BJ (cell line): ENCODE measurements at regions not wholly inside any gene's neighbourhood (a gene's known extent, or its start where the extent isn't known, plus 50 kb on each side); places are given as distances from the start of the nearest gene placed in this dataset.

Source experiments
- CTCF ChIA-PET: fragments of 350-600 bp; formaldehyde crosslinking; extraction: SDS; loops from one replicate; lab custom pipeline; 2021; ENCODE audit warnings: antibody characterized with exemption, inconsistent platforms; lab: Yijun Ruan, JAX
- POLR2A ChIA-PET: fragments of 300-600 bp; sonication (Branson Sonifier 250); formaldehyde crosslinking; extraction: SDS; loops from one replicate; lab custom pipeline; 2021; ENCODE audit warnings: antibody characterized with exemption; lab: Charles Lee
- DNase-seq: peaks from one replicate; pipeline ENCODE4 v3.0.0-alpha.2; 2011; ENCODE audit warnings: low read depth
- H3K27me3 ChIP-seq: 2 replicates; pipeline ENCODE4 v1.6.0; 2011; ENCODE audit warnings: low read length; ENCODE audit not compliant: control insufficient read depth, insufficient read depth
- H3K36me3 ChIP-seq: 2 replicates; pipeline ENCODE4 v1.5.1; 2011; ENCODE audit warnings: low read length; ENCODE audit not compliant: control insufficient read depth, insufficient read depth
- H3K4me3 ChIP-seq: 2 replicates; pipeline ENCODE4 v1.5.1; 2011; ENCODE audit warnings: low read depth, mild to moderate bottlenecking, control low read depth, low read length
- TF ChIP-seq, protein P1 (sequence below): IDR thresholded peaks from 2 replicates; pipeline ENCODE4 v1.5.1; 2011; ENCODE audit warnings: low read depth, mild to moderate bottlenecking, control low read depth, inconsistent platforms, low read length, moderate library complexity; ENCODE audit not compliant: insufficient read depth

DNA sequence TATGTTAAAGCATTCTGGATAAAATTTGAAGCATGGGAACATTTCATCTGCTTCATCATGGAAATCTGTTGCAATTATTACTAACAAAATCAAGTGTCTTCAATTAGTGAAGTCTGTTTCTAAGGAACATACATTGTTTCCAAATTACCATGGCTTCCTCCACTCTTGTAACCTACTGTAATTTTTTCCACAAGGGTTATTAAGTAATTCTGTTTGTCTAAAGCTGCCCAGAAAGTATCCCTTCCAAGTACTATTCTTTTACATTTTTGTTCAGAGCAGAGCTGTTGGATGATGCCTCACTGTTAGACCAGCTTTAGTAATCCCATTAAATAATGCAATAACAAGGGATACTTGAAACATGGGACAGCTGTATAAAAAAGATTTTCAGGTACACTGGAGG, 483.5 kb upstream of the CD180 start:
- Histone ChIP-seq H3K4me3 (no peak overlapping the region), H3K27me3 (no peaks in the 10 kb centered on the region), H3K36me3 (no peaks in the 10 kb centered on the region)
- POLR2A ChIA-PET: no interaction called here
- CTCF ChIA-PET: interaction anchor here (0.5 to 1.0 kb wide), 2 partner anchors 9 to 14 kb away, joined by 3 read pairs; no protein-coding TSS in a partner anchor
- peak; percentile 31 for DNase-seq
- TF ChIP-seq, protein P1, sequence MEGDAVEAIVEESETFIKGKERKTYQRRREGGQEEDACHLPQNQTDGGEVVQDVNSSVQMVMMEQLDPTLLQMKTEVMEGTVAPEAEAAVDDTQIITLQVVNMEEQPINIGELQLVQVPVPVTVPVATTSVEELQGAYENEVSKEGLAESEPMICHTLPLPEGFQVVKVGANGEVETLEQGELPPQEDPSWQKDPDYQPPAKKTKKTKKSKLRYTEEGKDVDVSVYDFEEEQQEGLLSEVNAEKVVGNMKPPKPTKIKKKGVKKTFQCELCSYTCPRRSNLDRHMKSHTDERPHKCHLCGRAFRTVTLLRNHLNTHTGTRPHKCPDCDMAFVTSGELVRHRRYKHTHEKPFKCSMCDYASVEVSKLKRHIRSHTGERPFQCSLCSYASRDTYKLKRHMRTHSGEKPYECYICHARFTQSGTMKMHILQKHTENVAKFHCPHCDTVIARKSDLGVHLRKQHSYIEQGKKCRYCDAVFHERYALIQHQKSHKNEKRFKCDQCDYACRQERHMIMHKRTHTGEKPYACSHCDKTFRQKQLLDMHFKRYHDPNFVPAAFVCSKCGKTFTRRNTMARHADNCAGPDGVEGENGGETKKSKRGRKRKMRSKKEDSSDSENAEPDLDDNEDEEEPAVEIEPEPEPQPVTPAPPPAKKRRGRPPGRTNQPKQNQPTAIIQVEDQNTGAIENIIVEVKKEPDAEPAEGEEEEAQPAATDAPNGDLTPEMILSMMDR: no peak

DNA sequence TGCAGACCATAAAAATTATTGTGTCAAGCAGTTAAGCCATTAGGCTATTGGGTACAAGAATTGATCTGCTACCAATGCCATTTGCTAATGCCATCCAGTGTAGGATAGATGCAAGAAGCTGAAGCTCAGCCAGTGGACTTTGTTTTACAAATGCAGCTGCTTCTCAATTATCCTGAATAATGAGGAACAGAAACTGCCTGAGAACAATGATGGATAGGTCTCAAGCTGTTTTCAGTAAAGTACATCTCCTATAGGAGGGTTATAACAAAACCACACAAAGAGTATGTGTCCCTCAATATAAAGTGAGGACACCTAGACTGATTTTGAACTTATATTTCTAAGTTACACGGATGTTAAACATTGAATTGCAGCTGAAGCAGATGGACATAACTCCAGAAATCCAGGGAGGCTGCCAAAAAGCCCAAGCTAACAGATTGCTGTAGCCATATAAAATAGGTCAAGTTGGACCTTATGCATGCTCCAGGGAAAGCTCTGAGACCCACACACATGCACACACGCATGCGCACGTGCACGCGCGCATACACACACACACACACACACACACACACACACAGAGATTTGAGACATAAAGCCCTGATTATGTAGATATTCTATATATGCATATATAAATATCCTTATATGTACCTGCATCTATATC, 482.7 kb upstream of the CD180 start:
- TF ChIP-seq, protein P1: no peak
- DNase-seq: no peak
- CTCF ChIA-PET: interaction anchor here (0.5 to 1.0 kb wide), 2 partner anchors 8 to 15 kb away, joined by 3 read pairs; no protein-coding TSS in a partner anchor
- POLR2A ChIA-PET: interaction anchor here (0.7 kb wide), 1 partner anchor 10 kb away, joined by 5 read pairs; no protein-coding TSS in a partner anchor
- no peaks in the 10 kb centered on the region for H3K27me3 ChIP-seq
- no peaks in the 10 kb centered on the region for H3K36me3 ChIP-seq
- H3K4me3 ChIP-seq: no peak overlapping the region

DNA sequence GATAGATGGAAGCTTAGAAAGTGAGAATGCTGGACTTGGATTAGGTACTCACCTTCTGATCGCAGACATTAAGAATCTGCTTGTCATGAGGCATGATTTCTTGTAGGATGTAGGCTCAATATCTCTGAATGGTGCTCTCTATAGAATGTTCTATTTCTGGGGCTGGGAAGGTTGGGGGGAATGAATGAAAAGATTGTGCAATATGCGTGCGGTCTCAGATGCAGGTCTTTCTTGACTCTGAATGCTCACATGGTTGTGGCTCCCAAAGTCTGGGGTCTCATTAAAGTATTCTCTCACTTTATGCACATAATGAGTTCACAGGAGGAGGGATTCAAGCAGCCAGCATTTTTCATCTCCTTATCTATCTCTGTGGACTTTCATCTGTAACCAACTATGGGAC, 482.0 kb upstream of the CD180 start:
- H3K4me3 ChIP-seq: no peak overlapping the region
- POLR2A ChIA-PET: no interaction called here
- no peak for DNase-seq
- no peaks in the 10 kb centered on the region for H3K36me3 ChIP-seq
- TF ChIP-seq, protein P1: no peak
- CTCF ChIA-PET: no interaction called here
- H3K27me3 ChIP-seq: no peaks in the 10 kb centered on the region

DNA sequence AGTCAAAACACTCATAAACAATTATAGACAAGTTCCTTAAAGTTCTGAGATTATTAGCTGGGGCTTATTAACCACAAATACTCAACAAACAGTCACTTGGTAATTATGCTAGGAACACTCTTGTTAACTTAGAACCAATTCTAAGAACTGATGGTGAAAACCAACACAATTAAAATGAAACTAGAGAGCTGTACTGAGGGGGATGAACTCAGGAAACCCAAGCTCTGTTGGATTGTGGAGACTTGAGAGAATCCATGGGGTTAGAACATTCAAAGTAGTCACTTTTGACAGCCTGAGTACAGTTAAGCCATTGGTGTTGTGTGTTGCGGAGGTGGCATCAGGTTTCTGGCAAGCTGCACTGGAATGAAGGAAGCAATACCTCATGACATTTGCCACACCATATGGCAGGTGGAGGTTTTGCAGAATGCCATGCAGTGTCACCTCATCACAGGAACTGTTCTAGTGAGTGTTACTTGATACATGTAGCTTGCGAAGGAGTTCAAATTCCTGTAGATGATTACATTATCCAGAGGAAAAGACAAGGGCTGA, 480.9 kb upstream of the CD180 start:
- TF ChIP-seq, protein P1: no peak

DNA sequence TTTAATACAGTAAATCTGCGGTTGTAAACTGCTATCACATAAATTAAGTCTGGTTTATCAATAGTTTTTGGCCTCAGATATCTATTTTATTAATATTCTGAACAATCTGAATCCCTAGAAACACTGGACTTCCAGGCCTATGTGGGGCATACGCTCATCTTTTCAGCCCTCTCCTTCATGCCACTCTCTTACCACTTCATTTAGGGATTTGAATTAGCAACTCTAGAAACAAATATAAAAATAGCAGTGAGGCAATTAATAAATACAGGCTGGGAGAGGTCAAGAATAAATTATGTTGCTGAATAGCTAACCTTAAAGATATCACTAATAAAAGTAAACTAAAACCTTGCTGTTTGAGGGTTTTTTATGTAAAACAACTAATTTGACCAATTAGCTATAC, 480.3 kb upstream of the CD180 start:
- CTCF ChIA-PET: no interaction called here
- no peaks in the 10 kb centered on the region for H3K27me3 ChIP-seq
- TF ChIP-seq, protein P1: no peak
- H3K36me3 ChIP-seq: no peaks in the 10 kb centered on the region
- no peak overlapping the region for H3K4me3 ChIP-seq
- DNase-seq: no peak
- POLR2A ChIA-PET: no interaction called here

More for the DNA sequence above, 480.9 kb upstream of the CD180 start:
- H3K36me3 ChIP-seq: no peaks in the 10 kb centered on the region
- ChIA-PET POLR2A (no interaction called here), CTCF (interaction anchor here (0.5 to 0.7 kb wide), 2 partner anchors 76 to 95 kb away, joined by 3 to 4 read pairs; no protein-coding TSS in a partner anchor)
- no peaks in the 10 kb centered on the region for H3K27me3 ChIP-seq
- no peak for DNase-seq
- H3K4me3 ChIP-seq: no peak overlapping the region
